Keratinocyte (primary cell): ENCODE measurements at regions not wholly inside any gene's neighbourhood (a gene's known extent, or its start where the extent isn't known, plus 50 kb on each side); places are given as distances from the start of the nearest gene placed in this dataset.

ENCODE experiments used
- EZH2 ChIP-seq: IDR thresholded peaks from one replicate; pipeline ENCODE4 v1.6.1; 2012; ENCODE audit warnings: inconsistent platforms, mild to moderate bottlenecking, low read length, moderate library complexity
- TF ChIP-seq, protein P1 (sequence below), 3 experiments: IDR thresholded peaks in 1 of 3; conservative IDR thresholded peaks in 1 of 3; optimal IDR thresholded peaks in 1 of 3; 2 replicates in 2 of 3; 3 replicates in 1 of 3; pipeline versions ENCODE3 to v1.5.1; 2011; ENCODE audit warnings: low read length in 3 of 3, mild to moderate bottlenecking in 3 of 3, moderate library complexity in 2 of 3, control low read depth in 1 of 3, inconsistent platforms in 1 of 3; ENCODE audit not compliant: insufficient read depth in 2 of 3; ENCODE audit errors: extremely low read depth in 1 of 3

- TF ChIP-seq, protein P1, sequence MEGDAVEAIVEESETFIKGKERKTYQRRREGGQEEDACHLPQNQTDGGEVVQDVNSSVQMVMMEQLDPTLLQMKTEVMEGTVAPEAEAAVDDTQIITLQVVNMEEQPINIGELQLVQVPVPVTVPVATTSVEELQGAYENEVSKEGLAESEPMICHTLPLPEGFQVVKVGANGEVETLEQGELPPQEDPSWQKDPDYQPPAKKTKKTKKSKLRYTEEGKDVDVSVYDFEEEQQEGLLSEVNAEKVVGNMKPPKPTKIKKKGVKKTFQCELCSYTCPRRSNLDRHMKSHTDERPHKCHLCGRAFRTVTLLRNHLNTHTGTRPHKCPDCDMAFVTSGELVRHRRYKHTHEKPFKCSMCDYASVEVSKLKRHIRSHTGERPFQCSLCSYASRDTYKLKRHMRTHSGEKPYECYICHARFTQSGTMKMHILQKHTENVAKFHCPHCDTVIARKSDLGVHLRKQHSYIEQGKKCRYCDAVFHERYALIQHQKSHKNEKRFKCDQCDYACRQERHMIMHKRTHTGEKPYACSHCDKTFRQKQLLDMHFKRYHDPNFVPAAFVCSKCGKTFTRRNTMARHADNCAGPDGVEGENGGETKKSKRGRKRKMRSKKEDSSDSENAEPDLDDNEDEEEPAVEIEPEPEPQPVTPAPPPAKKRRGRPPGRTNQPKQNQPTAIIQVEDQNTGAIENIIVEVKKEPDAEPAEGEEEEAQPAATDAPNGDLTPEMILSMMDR (optimal IDR thresholded peaks at IDR 0.05 in 1 of 3, IDR thresholded peaks at IDR 0.05 in 1 of 3, conservative IDR thresholded peaks at IDR 0.05 in 1 of 3; ENCODE audit: extremely low read depth in 1 of 3, insufficient read depth in 2 of 3, low read length in 3 of 3) = no peak
- TF ChIP-seq EZH2 = no peak
Measured at GRCh38 chr1:147051136-147051535, 113.0 kb downstream of the NBPF12 start.
